OCI-LY1 (cell line): ENCODE measurements at regions not wholly inside any gene's neighbourhood (a gene's known extent, or its start where the extent isn't known, plus 50 kb on each side); places are given as distances from the start of the nearest gene placed in this dataset.

Experiments used
- EZH2 ChIP-seq: fragments of 200-600 bp; sonication (generic), shearing (Covaris generic); IDR thresholded peaks from 2 replicates; pipeline ENCODE4 v1.8.0; 2017; ENCODE audit warnings: borderline replicate concordance, mixed run types, mild to moderate bottlenecking, antibody characterized with exemption, low read length, moderate library complexity, mixed read lengths
- TF ChIP-seq, protein P1 (sequence below): fragments of 200-600 bp; sonication (generic), shearing (Covaris generic); IDR thresholded peaks from 2 replicates; pipeline ENCODE4 v1.5.1; 2017; ENCODE audit warnings: mild to moderate bottlenecking, antibody characterized with exemption, low read length, moderate library complexity, mixed read lengths

DNA sequence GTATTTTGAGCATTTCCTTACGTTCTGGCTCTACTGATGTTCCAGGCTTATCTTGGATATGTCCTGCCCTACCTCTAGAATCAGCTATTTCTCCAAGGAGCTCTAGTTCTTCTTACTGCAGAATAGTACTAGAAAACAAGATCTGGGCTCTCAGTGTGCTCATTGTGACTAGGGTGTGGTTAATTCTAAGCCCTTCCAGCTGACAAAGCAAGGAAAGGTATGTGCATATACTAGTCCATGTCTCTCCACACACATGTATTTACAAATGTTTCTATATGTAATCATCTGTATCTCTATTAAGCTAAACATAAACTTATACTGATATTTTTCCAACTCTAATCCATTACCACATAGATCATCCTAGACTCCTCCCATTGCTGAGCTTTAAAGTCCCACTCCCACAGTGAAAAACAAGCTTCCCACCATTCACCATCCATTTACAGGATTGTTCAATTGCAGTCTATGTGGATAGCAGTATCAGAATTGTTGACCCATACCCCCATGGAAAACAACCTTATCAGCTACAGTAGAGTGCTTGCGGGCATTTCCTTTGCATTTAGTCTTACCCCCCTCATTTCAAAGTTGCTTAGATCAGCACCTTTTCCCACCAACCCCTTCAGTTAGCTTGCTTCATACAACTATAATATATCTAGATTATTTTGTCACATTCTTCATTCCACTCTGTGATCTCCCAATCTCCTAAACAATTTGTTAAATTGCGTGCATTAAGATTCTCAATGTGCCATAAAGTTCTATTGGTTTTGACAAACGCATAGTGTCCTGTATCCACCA lies 194.5 kb downstream of the SOX9 start:
- TF ChIP-seq, protein P1, sequence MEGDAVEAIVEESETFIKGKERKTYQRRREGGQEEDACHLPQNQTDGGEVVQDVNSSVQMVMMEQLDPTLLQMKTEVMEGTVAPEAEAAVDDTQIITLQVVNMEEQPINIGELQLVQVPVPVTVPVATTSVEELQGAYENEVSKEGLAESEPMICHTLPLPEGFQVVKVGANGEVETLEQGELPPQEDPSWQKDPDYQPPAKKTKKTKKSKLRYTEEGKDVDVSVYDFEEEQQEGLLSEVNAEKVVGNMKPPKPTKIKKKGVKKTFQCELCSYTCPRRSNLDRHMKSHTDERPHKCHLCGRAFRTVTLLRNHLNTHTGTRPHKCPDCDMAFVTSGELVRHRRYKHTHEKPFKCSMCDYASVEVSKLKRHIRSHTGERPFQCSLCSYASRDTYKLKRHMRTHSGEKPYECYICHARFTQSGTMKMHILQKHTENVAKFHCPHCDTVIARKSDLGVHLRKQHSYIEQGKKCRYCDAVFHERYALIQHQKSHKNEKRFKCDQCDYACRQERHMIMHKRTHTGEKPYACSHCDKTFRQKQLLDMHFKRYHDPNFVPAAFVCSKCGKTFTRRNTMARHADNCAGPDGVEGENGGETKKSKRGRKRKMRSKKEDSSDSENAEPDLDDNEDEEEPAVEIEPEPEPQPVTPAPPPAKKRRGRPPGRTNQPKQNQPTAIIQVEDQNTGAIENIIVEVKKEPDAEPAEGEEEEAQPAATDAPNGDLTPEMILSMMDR = no peak
- TF ChIP-seq EZH2 = no peak
